ENCODE measurements at regions not wholly inside any gene's neighbourhood (a gene's known extent, or its start where the extent isn't known, plus 50 kb on each side); places are given as distances from the start of the nearest gene placed in this dataset.

- no peak overlapping the region for H3K27ac ChIP-seq
- no peaks in the 10 kb centered on the region for H3K9me3 ChIP-seq
- no peak overlapping the region for H3K4me3 ChIP-seq
- TF ChIP-seq CTCF (IDR thresholded peaks at IDR 0.05) (no peak), POLR2A (IDR thresholded peaks at IDR 0.05) (no peak)
- H3K4me1 ChIP-seq: no peaks in the 10 kb centered on the region
- H3K36me3 ChIP-seq: no peaks in the 10 kb centered on the region
- 84% methylated on average over 3 of the region's 5 CpGs for WGBS (ENCODE audit: insufficient coverage, low coverage, low lambda C conversion rate, missing lambda C conversion rate)
- H3K27me3 ChIP-seq: no peaks in the 10 kb centered on the region
- intact Hi-C loops (cut with DNase I): no loop called here
- DNase-seq (no peak), ATAC-seq (no peak)
These were observed 67.2 kb downstream of the TEX35 start for GRCh38 chr1:178580096-178580495.

GRCh38 chr1:178580876-178581275 is 68.0 kb downstream of the TEX35 start:
- no peaks in the 10 kb centered on the region for H3K36me3 ChIP-seq
- TF ChIP-seq CTCF (IDR thresholded peaks at IDR 0.05) (no peak), POLR2A (IDR thresholded peaks at IDR 0.05) (no peak)
- H3K9me3 ChIP-seq: no peaks in the 10 kb centered on the region
- DNase-seq: no peak
- intact Hi-C loops (cut with DNase I): no loop called here
- 87% methylated on average over 4 of the region's 5 CpGs for WGBS (ENCODE audit: insufficient coverage, low coverage, low lambda C conversion rate, missing lambda C conversion rate)
- H3K4me3 ChIP-seq: no peak overlapping the region
- no peaks in the 10 kb centered on the region for H3K4me1 ChIP-seq
- H3K27ac ChIP-seq: no peak overlapping the region
- no peak for ATAC-seq
- no peaks in the 10 kb centered on the region for H3K27me3 ChIP-seq

- WGBS (ENCODE audit: insufficient coverage, low coverage, low lambda C conversion rate, missing lambda C conversion rate): 76% methylated on average over 7 of the region's 12 CpGs
- Histone ChIP-seq H3K4me1 (no peaks in the 10 kb centered on the region), H3K27ac (no peak overlapping the region), H3K27me3 (no peaks in the 10 kb centered on the region), H3K36me3 (no peaks in the 10 kb centered on the region), H3K4me3 (no peak overlapping the region), H3K9me3 (no peaks in the 10 kb centered on the region)
- intact Hi-C loops (cut with DNase I): no loop called here
- TF ChIP-seq CTCF (IDR thresholded peaks at IDR 0.05) (no peak), POLR2A (IDR thresholded peaks at IDR 0.05) (no peak)
- DNase-seq (no peak), ATAC-seq (no peak)
These were observed 68.7 kb downstream of the TEX35 start for GRCh38 chr1:178581351-178582303.

GRCh38 chr1:178587096-178587495 is 74.2 kb downstream of the TEX35 start:
- 80% methylated on average over 2 of the region's 5 CpGs for WGBS (ENCODE audit: insufficient coverage, low coverage, low lambda C conversion rate, missing lambda C conversion rate)
- TF ChIP-seq POLR2A (IDR thresholded peaks at IDR 0.05): no peak
- TF ChIP-seq CTCF (IDR thresholded peaks at IDR 0.05): no peak
- intact Hi-C loops (cut with DNase I): no loop called here
- Histone ChIP-seq H3K4me1 (no peaks in the 10 kb centered on the region), H3K27ac (no peak overlapping the region), H3K9me3 (no peaks in the 10 kb centered on the region), H3K27me3 (no peaks in the 10 kb centered on the region), H3K4me3 (no peak overlapping the region), H3K36me3 (no peaks in the 10 kb centered on the region)
- DNase-seq (no peak), ATAC-seq (no peak)
